ENCODE measurements at regions not wholly inside any gene's neighbourhood (a gene's known extent, or its start where the extent isn't known, plus 50 kb on each side); places are given as distances from the start of the nearest gene placed in this dataset.

- H3K36me3 ChIP-seq (ENCODE audit: control insufficient read depth in 1 of 2, insufficient read depth in 2 of 2, low read depth in 1 of 2, low read length in 2 of 2) = no peaks in the 10 kb centered on the region
- no peaks in the 10 kb centered on the region for H3K79me1 ChIP-seq (replicated peaks; ENCODE audit: low read length, poor library complexity, severe bottlenecking)
- H3K14ac ChIP-seq (ENCODE audit: low read length in 2 of 2) = no peak overlapping the region
- H3K27ac ChIP-seq (ENCODE audit: low read length, poor library complexity, severe bottlenecking) = no peak overlapping the region
- H2BK15ac ChIP-seq (ENCODE audit: low read depth, poor library complexity, severe bottlenecking) = no peak overlapping the region
- no peak overlapping the region for H3K9ac ChIP-seq (ENCODE audit: low read length)
- H2BK120ac ChIP-seq (ENCODE audit: low read depth, low read length) = no peak overlapping the region
- no peak overlapping the region for H3K4ac ChIP-seq (ENCODE audit: low read depth in 1 of 2, low read length in 2 of 2)
- no peak overlapping the region for H3K18ac ChIP-seq (ENCODE audit: low read depth in 1 of 2, low read length in 2 of 2)
- H3K27me3 ChIP-seq (ENCODE audit: control insufficient read depth in 1 of 2, insufficient read depth in 1 of 2, low read length in 2 of 2) = no peaks in the 10 kb centered on the region
- no peak overlapping the region for H3K23ac ChIP-seq (ENCODE audit: low read length in 2 of 2)
- H3K9me3 ChIP-seq (ENCODE audit: control insufficient read depth, low read length) = peaks cover 4% of the 10 kb centered on the region
- no peaks in the 10 kb centered on the region for H3K4me1 ChIP-seq (ENCODE audit: control insufficient read depth, insufficient read depth, low read depth, low read length)
- no peak overlapping the region for H3K4me2 ChIP-seq (ENCODE audit: low read length, poor library complexity, severe bottlenecking)
- no peak overlapping the region for H2AK5ac ChIP-seq (ENCODE audit: low read length, severe bottlenecking)
- H2AFZ ChIP-seq (ENCODE audit: low read depth, low read length) = no peak overlapping the region
- H4K8ac ChIP-seq (ENCODE audit: low read length) = no peak overlapping the region
- no peak overlapping the region for H4K91ac ChIP-seq (ENCODE audit: low read length)
- DNase-seq = no peak
- H2BK12ac ChIP-seq (ENCODE audit: low read length in 2 of 2) = no peak overlapping the region
- 90% methylated on average over 3 of the region's 4 CpGs for WGBS
- H3K4me3 ChIP-seq (ENCODE audit: insufficient read depth in 1 of 2, low read depth in 1 of 2, low read length in 2 of 2) = no peak overlapping the region
- no peak overlapping the region for H2BK5ac ChIP-seq (ENCODE audit: low read depth, low read length, poor library complexity, severe bottlenecking)
Observed at GRCh38 chr15:87686841-87687522, 569.6 kb downstream of the NTRK3 start.

GRCh38 chr15:87686339-87686738 is 570.2 kb downstream of the NTRK3 start:
- Histone ChIP-seq H3K4me3 (ENCODE audit: insufficient read depth in 1 of 2, low read depth in 1 of 2, low read length in 2 of 2) (no peak overlapping the region), H2BK120ac (ENCODE audit: low read depth, low read length) (no peak overlapping the region), H3K27ac (ENCODE audit: low read length, poor library complexity, severe bottlenecking) (no peak overlapping the region), H3K14ac (ENCODE audit: low read length in 2 of 2) (no peak overlapping the region), H4K8ac (ENCODE audit: low read length) (no peak overlapping the region), H3K79me1 (replicated peaks; ENCODE audit: low read length, poor library complexity, severe bottlenecking) (no peaks in the 10 kb centered on the region), H3K9ac (ENCODE audit: low read length) (no peak overlapping the region), H3K4me2 (ENCODE audit: low read length, poor library complexity, severe bottlenecking) (no peak overlapping the region), H2AK5ac (ENCODE audit: low read length, severe bottlenecking) (no peak overlapping the region), H3K4ac (ENCODE audit: low read depth in 1 of 2, low read length in 2 of 2) (no peak overlapping the region), H3K23ac (ENCODE audit: low read length in 2 of 2) (no peak overlapping the region), H3K27me3 (ENCODE audit: control insufficient read depth in 1 of 2, insufficient read depth in 1 of 2, low read length in 2 of 2) (no peaks in the 10 kb centered on the region), H3K36me3 (ENCODE audit: control insufficient read depth in 1 of 2, insufficient read depth in 2 of 2, low read depth in 1 of 2, low read length in 2 of 2) (no peaks in the 10 kb centered on the region), H2BK15ac (ENCODE audit: low read depth, poor library complexity, severe bottlenecking) (no peak overlapping the region), H3K9me3 (ENCODE audit: control insufficient read depth, low read length) (no peaks in the 10 kb centered on the region), H2BK12ac (ENCODE audit: low read length in 2 of 2) (no peak overlapping the region), H4K91ac (ENCODE audit: low read length) (no peak overlapping the region), H3K18ac (ENCODE audit: low read depth in 1 of 2, low read length in 2 of 2) (no peak overlapping the region), H2AFZ (ENCODE audit: low read depth, low read length) (no peak overlapping the region), H2BK5ac (ENCODE audit: low read depth, low read length, poor library complexity, severe bottlenecking) (no peak overlapping the region), H3K4me1 (ENCODE audit: control insufficient read depth, insufficient read depth, low read depth, low read length) (no peaks in the 10 kb centered on the region)
- DNase-seq = no peak
- 82% methylated on average over 5 of the region's 5 CpGs for WGBS

- H2BK12ac ChIP-seq (ENCODE audit: low read length in 2 of 2) = no peak overlapping the region
- no peaks in the 10 kb centered on the region for H3K27me3 ChIP-seq (ENCODE audit: control insufficient read depth in 1 of 2, insufficient read depth in 1 of 2, low read length in 2 of 2)
- H2AK5ac ChIP-seq (ENCODE audit: low read length, severe bottlenecking) = no peak overlapping the region
- H3K27ac ChIP-seq (ENCODE audit: low read length, poor library complexity, severe bottlenecking) = no peak overlapping the region
- 63% methylated on average over 1 of the region's 1 CpG for WGBS
- H2AFZ ChIP-seq (ENCODE audit: low read depth, low read length) = no peak overlapping the region
- DNase-seq = no peak
- no peak overlapping the region for H3K4me2 ChIP-seq (ENCODE audit: low read length, poor library complexity, severe bottlenecking)
- H3K4ac ChIP-seq (ENCODE audit: low read depth in 1 of 2, low read length in 2 of 2) = no peak overlapping the region
- no peak overlapping the region for H4K91ac ChIP-seq (ENCODE audit: low read length)
- no peaks in the 10 kb centered on the region for H3K4me1 ChIP-seq (ENCODE audit: control insufficient read depth, insufficient read depth, low read depth, low read length)
- H3K23ac ChIP-seq (ENCODE audit: low read length in 2 of 2) = no peak overlapping the region
- no peak overlapping the region for H3K9ac ChIP-seq (ENCODE audit: low read length)
- no peak overlapping the region for H2BK120ac ChIP-seq (ENCODE audit: low read depth, low read length)
- H3K14ac ChIP-seq (ENCODE audit: low read length in 2 of 2) = no peak overlapping the region
- no peaks in the 10 kb centered on the region for H3K36me3 ChIP-seq (ENCODE audit: control insufficient read depth in 1 of 2, insufficient read depth in 2 of 2, low read depth in 1 of 2, low read length in 2 of 2)
- no peak overlapping the region for H4K8ac ChIP-seq (ENCODE audit: low read length)
- H3K4me3 ChIP-seq (ENCODE audit: insufficient read depth in 1 of 2, low read depth in 1 of 2, low read length in 2 of 2) = no peak overlapping the region
- H3K18ac ChIP-seq (ENCODE audit: low read depth in 1 of 2, low read length in 2 of 2) = no peak overlapping the region
- no peaks in the 10 kb centered on the region for H3K79me1 ChIP-seq (replicated peaks; ENCODE audit: low read length, poor library complexity, severe bottlenecking)
- no peak overlapping the region for H2BK15ac ChIP-seq (ENCODE audit: low read depth, poor library complexity, severe bottlenecking)
- H2BK5ac ChIP-seq (ENCODE audit: low read depth, low read length, poor library complexity, severe bottlenecking) = no peak overlapping the region
- H3K9me3 ChIP-seq (ENCODE audit: control insufficient read depth, low read length) = peaks cover 3% of the 10 kb centered on the region
Observed at GRCh38 chr15:87682527-87682926, 574.0 kb downstream of the NTRK3 start.

GRCh38 chr15:87681104-87681503 is 575.4 kb downstream of the NTRK3 start:
- no peak overlapping the region for H3K4ac ChIP-seq (ENCODE audit: low read depth in 1 of 2, low read length in 2 of 2)
- WGBS = 30% methylated on average over 1 of the region's 1 CpG
- no peak overlapping the region for H2BK120ac ChIP-seq (ENCODE audit: low read depth, low read length)
- H4K91ac ChIP-seq (ENCODE audit: low read length) = no peak overlapping the region
- no peak overlapping the region for H3K14ac ChIP-seq (ENCODE audit: low read length in 2 of 2)
- H3K4me2 ChIP-seq (ENCODE audit: low read length, poor library complexity, severe bottlenecking) = no peak overlapping the region
- H2BK12ac ChIP-seq (ENCODE audit: low read length in 2 of 2) = no peak overlapping the region
- no peaks in the 10 kb centered on the region for H3K27me3 ChIP-seq (ENCODE audit: control insufficient read depth in 1 of 2, insufficient read depth in 1 of 2, low read length in 2 of 2)
- no peak overlapping the region for H2BK5ac ChIP-seq (ENCODE audit: low read depth, low read length, poor library complexity, severe bottlenecking)
- no peak overlapping the region for H3K27ac ChIP-seq (ENCODE audit: low read length, poor library complexity, severe bottlenecking)
- no peak overlapping the region for H3K23ac ChIP-seq (ENCODE audit: low read length in 2 of 2)
- H2AFZ ChIP-seq (ENCODE audit: low read depth, low read length) = no peak overlapping the region
- no peak overlapping the region for H3K4me3 ChIP-seq (ENCODE audit: insufficient read depth in 1 of 2, low read depth in 1 of 2, low read length in 2 of 2)
- H3K9ac ChIP-seq (ENCODE audit: low read length) = no peak overlapping the region
- no peak overlapping the region for H4K8ac ChIP-seq (ENCODE audit: low read length)
- H3K79me1 ChIP-seq (replicated peaks; ENCODE audit: low read length, poor library complexity, severe bottlenecking) = no peaks in the 10 kb centered on the region
- no peaks in the 10 kb centered on the region for H3K36me3 ChIP-seq (ENCODE audit: control insufficient read depth in 1 of 2, insufficient read depth in 2 of 2, low read depth in 1 of 2, low read length in 2 of 2)
- H3K4me1 ChIP-seq (ENCODE audit: control insufficient read depth, insufficient read depth, low read depth, low read length) = no peaks in the 10 kb centered on the region
- no peak for DNase-seq
- no peak overlapping the region for H2AK5ac ChIP-seq (ENCODE audit: low read length, severe bottlenecking)
- no peak overlapping the region for H2BK15ac ChIP-seq (ENCODE audit: low read depth, poor library complexity, severe bottlenecking)
- H3K9me3 ChIP-seq (ENCODE audit: control insufficient read depth, low read length) = peaks cover 8% of the 10 kb centered on the region
- H3K18ac ChIP-seq (ENCODE audit: low read depth in 1 of 2, low read length in 2 of 2) = no peak overlapping the region
